ENCODE measurements at regions not wholly inside any gene's neighbourhood (a gene's known extent, or its start where the extent isn't known, plus 50 kb on each side); places are given as distances from the start of the nearest gene placed in this dataset.

DNA sequence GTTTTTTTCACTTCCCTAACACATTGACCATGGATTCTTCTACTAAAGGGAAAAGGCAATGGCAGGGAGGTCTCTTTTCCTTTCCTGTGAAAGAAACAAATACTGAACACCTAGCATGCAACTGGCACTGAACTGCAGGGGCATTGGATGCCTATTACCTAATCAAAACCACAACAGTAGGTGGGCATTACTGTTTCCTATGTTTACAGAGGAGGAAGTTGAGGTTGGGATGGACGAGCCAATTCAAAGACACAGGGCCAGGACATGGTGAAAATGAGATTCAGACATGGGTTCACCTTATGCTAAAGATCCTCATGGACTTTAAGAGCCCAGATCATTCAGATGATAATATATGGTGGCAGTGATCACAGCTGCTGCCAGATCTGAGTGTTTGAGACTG lies 407.0 kb downstream of the MIAT start:
- Histone ChIP-seq H3K79me2 (ENCODE audit: insufficient read depth, low read length) (no peaks in the 10 kb centered on the region), H3K4me2 (ENCODE audit: low read length) (no peak overlapping the region), H3K4me3 (ENCODE audit: low read depth, low read length, poor library complexity, severe bottlenecking) (no peak overlapping the region), H3K36me3 (ENCODE audit: insufficient read depth, low read length) (no peaks in the 10 kb centered on the region), H3K9me3 (ENCODE audit: low read length) (no peaks in the 10 kb centered on the region), H3F3A (ENCODE audit: insufficient read depth, low read length) (no peaks in the 10 kb centered on the region), H2AFZ (ENCODE audit: low read length) (no peak overlapping the region), H3K9me2 (ENCODE audit: low read depth, low read length) (no peaks in the 10 kb centered on the region), H3K9ac (ENCODE audit: low read length) (no peak overlapping the region), H3K27ac (ENCODE audit: low read depth, low read length, poor library complexity, severe bottlenecking) (no peak overlapping the region), H3K27me3 (ENCODE audit: insufficient read depth, low read length) (peaks cover 6% of the 10 kb centered on the region; the same call in 1 of the 2 replicates), H3K4me1 (ENCODE audit: insufficient read depth, low read length, severe bottlenecking) (no peaks in the 10 kb centered on the region), H4K20me1 (ENCODE audit: insufficient read depth, low read length) (no peaks in the 10 kb centered on the region)
- TF ChIP-seq, protein P1, sequence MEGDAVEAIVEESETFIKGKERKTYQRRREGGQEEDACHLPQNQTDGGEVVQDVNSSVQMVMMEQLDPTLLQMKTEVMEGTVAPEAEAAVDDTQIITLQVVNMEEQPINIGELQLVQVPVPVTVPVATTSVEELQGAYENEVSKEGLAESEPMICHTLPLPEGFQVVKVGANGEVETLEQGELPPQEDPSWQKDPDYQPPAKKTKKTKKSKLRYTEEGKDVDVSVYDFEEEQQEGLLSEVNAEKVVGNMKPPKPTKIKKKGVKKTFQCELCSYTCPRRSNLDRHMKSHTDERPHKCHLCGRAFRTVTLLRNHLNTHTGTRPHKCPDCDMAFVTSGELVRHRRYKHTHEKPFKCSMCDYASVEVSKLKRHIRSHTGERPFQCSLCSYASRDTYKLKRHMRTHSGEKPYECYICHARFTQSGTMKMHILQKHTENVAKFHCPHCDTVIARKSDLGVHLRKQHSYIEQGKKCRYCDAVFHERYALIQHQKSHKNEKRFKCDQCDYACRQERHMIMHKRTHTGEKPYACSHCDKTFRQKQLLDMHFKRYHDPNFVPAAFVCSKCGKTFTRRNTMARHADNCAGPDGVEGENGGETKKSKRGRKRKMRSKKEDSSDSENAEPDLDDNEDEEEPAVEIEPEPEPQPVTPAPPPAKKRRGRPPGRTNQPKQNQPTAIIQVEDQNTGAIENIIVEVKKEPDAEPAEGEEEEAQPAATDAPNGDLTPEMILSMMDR (IDR thresholded peaks at IDR 0.05; ENCODE audit: low read length), result no peak
- TF ChIP-seq EZH2 (IDR thresholded peaks at IDR 0.05; ENCODE audit: borderline replicate concordance, low read length), result no peak

DNA sequence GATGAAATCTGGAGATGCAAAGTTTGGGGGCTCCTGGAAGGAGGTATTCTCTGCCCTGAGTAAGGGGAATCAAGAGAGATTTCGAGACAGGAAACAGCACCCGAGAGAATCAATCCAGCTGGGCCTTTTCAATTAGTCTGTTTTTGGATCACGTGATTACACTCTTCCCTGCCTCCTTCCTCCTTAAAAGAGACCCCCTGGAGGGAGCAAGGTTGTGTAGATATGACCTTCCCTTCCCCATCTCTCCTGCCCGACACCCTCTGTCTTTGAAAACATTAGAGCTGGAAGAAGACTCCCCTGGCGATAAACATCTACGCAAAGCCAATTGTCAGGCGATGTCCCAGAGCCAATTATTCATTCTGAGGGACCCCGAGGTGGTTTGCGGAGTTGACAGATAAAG lies 407.9 kb downstream of the MIAT start:
- Histone ChIP-seq H3F3A (ENCODE audit: insufficient read depth, low read length) (no peaks in the 10 kb centered on the region), H3K9ac (ENCODE audit: low read length) (no peak overlapping the region), H3K4me3 (ENCODE audit: low read depth, low read length, poor library complexity, severe bottlenecking) (no peak overlapping the region), H3K4me1 (ENCODE audit: insufficient read depth, low read length, severe bottlenecking) (no peaks in the 10 kb centered on the region), H3K27me3 (ENCODE audit: insufficient read depth, low read length) (peaks cover 6% of the 10 kb centered on the region; the same call in 1 of the 2 replicates), H3K27ac (ENCODE audit: low read depth, low read length, poor library complexity, severe bottlenecking) (no peak overlapping the region), H3K9me2 (ENCODE audit: low read depth, low read length) (no peaks in the 10 kb centered on the region), H3K36me3 (ENCODE audit: insufficient read depth, low read length) (no peaks in the 10 kb centered on the region), H4K20me1 (ENCODE audit: insufficient read depth, low read length) (no peaks in the 10 kb centered on the region), H3K4me2 (ENCODE audit: low read length) (no peak overlapping the region), H3K9me3 (ENCODE audit: low read length) (no peaks in the 10 kb centered on the region), H2AFZ (ENCODE audit: low read length) (no peak overlapping the region), H3K79me2 (ENCODE audit: insufficient read depth, low read length) (no peaks in the 10 kb centered on the region)
- TF ChIP-seq, protein P1 (IDR thresholded peaks at IDR 0.05; ENCODE audit: low read length), result no peak
- no peak for TF ChIP-seq EZH2 (IDR thresholded peaks at IDR 0.05; ENCODE audit: borderline replicate concordance, low read length)

DNA sequence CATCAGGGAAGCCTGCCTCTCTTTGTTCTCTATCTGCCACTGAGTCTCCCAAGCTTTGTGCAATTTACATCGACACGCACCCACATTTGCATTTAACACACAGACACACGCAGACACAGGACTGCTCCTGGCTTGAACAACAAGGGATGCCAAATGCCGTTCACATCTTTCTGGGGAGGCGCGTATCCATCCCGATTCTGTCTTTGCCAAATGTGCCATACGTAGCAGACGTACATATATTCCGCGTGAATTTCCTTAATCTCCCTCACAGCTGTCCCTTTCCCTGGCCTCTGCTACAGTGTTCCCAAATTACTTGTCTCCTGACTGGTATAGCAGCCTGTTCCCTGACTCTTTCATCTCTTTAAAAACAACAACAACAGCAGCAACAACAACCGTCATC lies 409.5 kb downstream of the MIAT start:
- H4K20me1 ChIP-seq (ENCODE audit: insufficient read depth, low read length), result no peaks in the 10 kb centered on the region
- H3K27me3 ChIP-seq (ENCODE audit: insufficient read depth, low read length), result no peaks in the 10 kb centered on the region
- H3K9ac ChIP-seq (ENCODE audit: low read length), result no peak overlapping the region
- no peak overlapping the region for H3K4me2 ChIP-seq (ENCODE audit: low read length)
- no peak overlapping the region for H2AFZ ChIP-seq (ENCODE audit: low read length)
- no peaks in the 10 kb centered on the region for H3K9me3 ChIP-seq (ENCODE audit: low read length)
- no peaks in the 10 kb centered on the region for H3K36me3 ChIP-seq (ENCODE audit: insufficient read depth, low read length)
- no peak overlapping the region for H3K27ac ChIP-seq (ENCODE audit: low read depth, low read length, poor library complexity, severe bottlenecking)
- H3K4me3 ChIP-seq (ENCODE audit: low read depth, low read length, poor library complexity, severe bottlenecking), result no peak overlapping the region
- H3K9me2 ChIP-seq (ENCODE audit: low read depth, low read length), result no peaks in the 10 kb centered on the region
- TF ChIP-seq EZH2 (IDR thresholded peaks at IDR 0.05; ENCODE audit: borderline replicate concordance, low read length), result no peak
- TF ChIP-seq, protein P1 (IDR thresholded peaks at IDR 0.05; ENCODE audit: low read length), result no peak
- H3K79me2 ChIP-seq (ENCODE audit: insufficient read depth, low read length), result no peaks in the 10 kb centered on the region
- H3K4me1 ChIP-seq (ENCODE audit: insufficient read depth, low read length, severe bottlenecking), result no peaks in the 10 kb centered on the region
- no peaks in the 10 kb centered on the region for H3F3A ChIP-seq (ENCODE audit: insufficient read depth, low read length)

Data from OCI-LY1 (cell line).